ENCODE measurements at regions not wholly inside any gene's neighbourhood (a gene's known extent, or its start where the extent isn't known, plus 50 kb on each side); places are given as distances from the start of the nearest gene placed in this dataset.
"Not testable (repeated sequence)": the region's sequence is repeated elsewhere in the genome, so short reads cannot be mapped to it uniquely, and the experiment has no call there.

GRCh38 chr5:42089705-42090104 is 164.6 kb downstream of the FBXO4 start:
- no peak for DNase-seq

- no peak for DNase-seq
Measured at GRCh38 chr5:42090162-42090561, 165.1 kb downstream of the FBXO4 start.

DNA sequence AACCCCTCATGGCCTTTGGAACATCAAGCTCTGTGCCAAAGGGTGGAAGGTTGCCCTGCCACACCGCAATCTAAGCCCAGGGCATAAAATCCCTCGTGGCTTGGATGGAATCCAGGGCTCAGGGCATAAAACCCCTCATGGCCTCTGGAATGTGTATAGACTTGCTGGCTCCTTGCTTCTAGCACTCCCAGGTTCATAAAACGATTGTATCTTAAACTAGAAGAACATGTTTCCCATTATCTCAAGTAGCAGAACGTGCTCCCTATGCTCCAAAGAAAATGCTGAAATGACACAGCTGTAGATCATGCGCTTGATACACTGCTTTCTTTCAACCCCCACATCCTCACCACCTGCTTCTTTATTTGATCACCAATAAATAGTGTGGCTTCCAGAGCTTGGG is 174.8 kb downstream of the FBXO4 start:
- not testable (repeated sequence) for DNase-seq

DNA sequence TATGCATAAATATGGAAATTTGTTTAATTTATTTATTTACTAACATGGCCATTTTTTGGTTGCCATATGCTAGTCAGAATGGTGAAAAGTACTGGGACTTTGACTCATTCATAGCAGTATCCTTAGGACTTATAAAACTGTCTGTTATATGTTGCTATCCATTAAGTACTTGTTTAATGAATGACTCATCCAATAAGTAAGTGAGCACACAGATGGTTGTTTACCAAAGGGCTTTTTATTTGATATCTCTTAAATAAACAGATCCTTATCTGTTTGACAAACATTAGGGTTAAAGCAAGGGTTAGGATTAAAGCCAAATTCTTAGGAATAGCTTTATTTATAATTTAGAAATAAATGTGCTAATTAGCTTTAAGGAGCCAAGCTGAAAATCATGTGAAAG is 183.4 kb downstream of the FBXO4 start:
- no peak for DNase-seq

GRCh38 chr5:42109006-42109572 is 184.0 kb downstream of the FBXO4 start:
- DNase-seq = no peak

- not testable (repeated sequence) for DNase-seq
Measured at GRCh38 chr5:42115721-42116120, 190.6 kb downstream of the FBXO4 start.

DNA sequence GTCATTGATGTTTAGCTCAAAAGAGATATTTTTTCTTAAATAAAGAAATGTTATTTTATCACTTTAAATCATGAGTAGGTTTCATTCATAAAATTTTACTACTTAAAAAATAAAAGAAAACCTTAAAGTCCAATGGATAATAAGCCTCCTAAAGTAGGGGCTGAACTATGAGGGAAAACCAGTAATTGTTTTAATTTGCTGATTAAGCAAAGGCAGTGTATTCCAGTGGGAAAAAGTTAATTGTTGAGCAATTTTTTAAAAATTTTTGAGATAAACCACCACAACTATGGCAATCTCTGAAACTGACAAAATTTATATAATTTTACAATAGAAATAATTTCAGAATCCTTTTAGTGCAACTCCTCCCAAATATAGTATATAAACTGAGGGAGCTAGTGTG is 195.0 kb downstream of the FBXO4 start:
- no peak for DNase-seq

- no peak for DNase-seq
Measured at GRCh38 chr5:42121401-42121800, 196.3 kb downstream of the FBXO4 start.

DNA sequence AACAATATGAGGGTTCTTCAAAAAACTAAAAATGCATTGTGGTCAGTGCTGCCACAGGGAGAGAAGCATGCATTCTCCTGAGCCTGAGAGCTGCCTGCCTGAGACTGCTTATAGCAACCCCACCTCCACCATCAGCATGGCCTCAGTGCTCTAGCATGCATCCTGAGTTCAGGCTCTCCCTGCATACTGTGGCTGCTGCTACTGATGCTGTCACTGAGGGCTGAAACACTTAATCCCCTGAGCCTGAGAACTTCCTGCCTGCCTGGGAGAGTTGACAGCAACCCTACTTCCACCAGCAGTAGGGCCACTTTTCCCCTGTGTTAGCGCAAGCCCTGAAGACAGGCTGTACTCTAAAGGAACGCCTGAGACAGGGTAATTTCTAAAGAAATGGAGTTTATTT is 206.0 kb downstream of the FBXO4 start:
- DNase-seq = no peak

GRCh38 chr5:42143361-42143760 is 218.3 kb downstream of the FBXO4 start:
- DNase-seq = no peak

DNA sequence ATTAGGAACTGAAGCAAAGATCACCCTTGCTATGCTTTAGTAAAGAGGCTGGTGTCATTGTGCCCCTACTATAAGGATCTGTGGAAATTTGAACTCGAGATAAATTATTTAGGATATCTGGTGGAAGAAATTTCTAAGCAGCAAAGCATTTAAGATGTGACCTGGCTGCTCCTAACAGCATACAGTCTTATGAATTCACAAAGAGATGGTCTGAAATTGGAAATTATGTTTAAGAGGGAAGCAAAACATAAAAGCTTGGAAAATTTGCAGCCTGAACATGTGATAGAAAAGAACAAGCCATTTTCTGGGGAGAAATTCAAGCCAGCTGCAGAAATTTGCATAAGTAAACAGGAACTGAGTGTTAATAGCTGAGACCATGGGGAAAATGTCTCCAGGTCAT is 223.7 kb downstream of the FBXO4 start:
- DNase-seq = no peak

GRCh38 chr5:42157215-42157614 is 232.1 kb downstream of the FBXO4 start:
- no peak for DNase-seq

GRCh38 chr5:42163083-42163482 is 238.0 kb downstream of the FBXO4 start:
- DNase-seq = no peak

DNA sequence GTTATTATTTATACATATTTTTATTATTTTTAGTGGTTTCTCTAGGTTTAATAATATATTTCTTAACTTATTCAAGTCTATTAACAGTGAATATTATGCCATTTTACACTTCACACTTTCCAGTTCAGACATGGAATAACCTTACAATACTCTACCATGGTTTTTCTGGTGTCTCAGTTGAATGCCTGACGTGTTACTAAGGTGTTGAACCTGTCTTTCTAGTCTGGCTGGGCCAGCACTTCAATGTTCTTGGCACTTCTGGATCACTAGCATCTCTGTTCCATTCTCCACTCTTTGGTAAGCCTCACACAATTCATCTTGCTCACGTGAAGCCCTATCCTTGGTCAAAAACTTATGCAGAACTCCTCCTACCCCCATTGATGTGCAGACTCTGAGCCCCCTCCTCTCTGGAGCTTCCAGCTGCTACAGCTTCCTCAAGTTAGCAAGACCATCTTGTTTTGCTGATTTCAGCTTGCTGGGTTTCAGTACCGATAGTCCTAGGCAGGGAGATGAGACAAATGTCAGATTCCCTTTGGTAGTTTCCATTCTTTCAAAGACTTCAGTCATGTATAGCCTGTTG is 243.1 kb downstream of the FBXO4 start:
- DNase-seq = no peak

GRCh38 chr5:42176118-42176517 is 247.1 kb upstream of the GHR start:
- not testable (repeated sequence) for DNase-seq

- DNase-seq = not testable (repeated sequence)
Measured at GRCh38 chr5:42179843-42180242, 243.4 kb upstream of the GHR start.

- DNase-seq = no peak
Measured at GRCh38 chr5:42216904-42217303, 206.3 kb upstream of the GHR start.

DNA sequence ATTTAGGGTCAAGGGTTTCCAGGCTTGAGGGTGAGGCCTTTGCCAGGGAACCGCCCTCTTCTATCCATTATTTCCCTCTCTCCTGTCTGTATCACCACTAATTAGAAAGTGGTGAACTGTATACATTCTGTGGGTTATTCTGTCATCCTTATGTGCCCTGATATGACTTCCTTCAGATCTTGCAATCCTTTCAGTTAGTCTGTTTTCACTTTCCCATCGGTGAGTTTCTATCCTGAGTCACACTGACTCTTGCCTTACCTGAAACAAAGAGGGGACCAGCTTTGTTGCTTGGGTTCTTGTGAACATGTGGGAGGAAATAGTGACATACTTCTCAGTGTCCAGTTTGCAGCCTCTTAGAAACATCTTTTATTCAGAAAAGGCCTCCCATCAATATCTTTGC is 205.4 kb upstream of the GHR start:
- DNase-seq = no peak

GRCh38 chr5:42225009-42225408 is 198.2 kb upstream of the GHR start:
- no peak for DNase-seq

DNA sequence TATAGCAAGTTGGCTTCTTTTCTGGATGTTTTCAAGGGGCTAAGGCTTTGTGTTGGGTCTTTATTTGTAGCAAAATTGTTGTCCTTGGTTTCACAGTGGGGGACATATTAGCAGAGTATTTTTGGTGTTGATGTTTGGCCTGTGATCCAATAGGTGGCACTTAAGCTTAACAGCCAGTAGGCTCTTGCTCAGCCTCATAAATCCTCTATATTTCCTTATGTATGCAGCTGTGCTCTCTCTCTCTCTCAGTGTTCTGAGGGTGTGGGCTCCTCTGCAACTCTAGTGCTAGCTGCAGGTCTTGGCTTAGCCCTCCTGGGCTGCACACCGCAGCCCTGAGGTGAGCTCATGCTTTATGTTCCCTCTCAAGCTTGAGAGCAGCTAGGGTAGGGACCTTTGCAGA is 195.0 kb upstream of the GHR start:
- no peak for DNase-seq

DNA sequence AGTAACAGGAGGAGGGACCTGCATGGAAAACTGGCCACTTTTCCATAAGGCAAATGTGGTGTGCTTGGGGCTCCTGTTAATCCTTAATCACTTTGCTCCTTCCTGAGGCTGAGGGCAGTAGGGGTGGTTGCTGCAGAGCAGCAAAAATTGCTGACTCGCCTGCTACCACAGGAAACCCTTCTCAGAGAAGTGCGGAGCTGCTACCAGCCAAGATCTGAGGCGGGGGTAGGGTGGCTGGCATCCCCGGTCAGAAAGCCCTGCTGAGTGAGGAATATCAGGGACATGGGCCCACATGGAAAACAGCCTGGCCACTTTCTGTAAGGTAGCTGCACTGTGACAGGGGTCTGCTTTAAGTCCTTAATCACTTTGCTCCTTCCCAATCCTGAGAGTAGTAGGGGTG is 192.4 kb upstream of the GHR start:
- no peak for DNase-seq

GRCh38 chr5:42235241-42235640 is 188.0 kb upstream of the GHR start:
- no peak for DNase-seq

DNA sequence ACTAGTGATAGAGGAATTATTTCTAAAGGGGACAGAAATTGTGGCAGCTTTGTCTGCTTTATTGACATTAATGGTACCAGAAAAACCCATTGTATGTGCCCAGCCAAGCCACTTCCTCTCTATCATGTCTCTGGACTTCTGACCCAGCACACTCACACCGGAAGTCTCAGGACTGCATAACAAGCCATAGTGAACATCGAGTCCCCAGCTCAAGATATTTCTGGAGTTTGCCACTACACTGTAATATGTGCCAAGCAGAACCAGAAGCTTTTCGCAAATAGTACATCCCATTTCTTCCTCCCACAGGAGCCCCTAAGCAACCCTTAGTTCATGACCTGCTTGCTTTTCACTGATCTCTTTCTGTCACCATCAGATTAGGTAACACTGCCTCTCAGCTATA is 187.4 kb upstream of the GHR start:
- no peak for DNase-seq

GRCh38 chr5:42241636-42242035 is 181.6 kb upstream of the GHR start:
- no peak for DNase-seq

DNA sequence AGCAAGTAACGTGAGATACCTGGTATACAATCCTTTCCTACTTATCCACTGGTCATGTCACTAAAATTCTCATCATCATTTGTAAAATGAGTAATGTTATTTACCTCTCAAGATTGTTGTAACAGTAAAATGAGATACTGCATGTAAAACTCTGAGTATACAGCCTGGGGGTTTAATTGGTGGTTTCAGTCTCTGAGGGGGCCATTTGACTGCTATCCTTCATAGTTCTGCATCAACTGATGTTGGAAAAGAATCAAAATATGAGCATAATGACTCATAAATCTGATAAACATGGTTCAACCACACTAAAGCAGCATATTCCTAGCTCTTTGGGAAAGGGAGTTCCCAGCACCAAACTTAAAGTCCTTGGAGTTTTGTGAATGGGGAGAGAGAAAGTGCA is 181.0 kb upstream of the GHR start:
- no peak for DNase-seq
